SK-N-MC (cell line): ENCODE measurements at regions not wholly inside any gene's neighbourhood (a gene's known extent, or its start where the extent isn't known, plus 50 kb on each side); places are given as distances from the start of the nearest gene placed in this dataset.

Experiments used
- DNase-seq: peaks from one replicate; pipeline ENCODE4 v3.0.0-alpha.2; 2011; ENCODE audit warnings: low read depth, low spot score
- H3K27ac ChIP-seq: fragments of 200-600 bp; sonication (generic); 2 replicates; pipeline ENCODE4 v1.5.1; 2016; ENCODE audit warnings: mixed run types
- H3K36me3 ChIP-seq: fragments of 200-600 bp; sonication (generic); 2 replicates; pipeline ENCODE4 v1.6.1; 2017; ENCODE audit warnings: antibody characterized with exemption, low read length, mixed read lengths; ENCODE audit not compliant: insufficient read depth
- H3K4me3 ChIP-seq: fragments of 200-600 bp; sonication (generic); 2 replicates; pipeline ENCODE4 v1.5.1; 2016
- H3K9ac ChIP-seq: fragments of 200-600 bp; sonication (generic); 2 replicates; pipeline ENCODE4 v1.8.0; 2017; ENCODE audit warnings: mixed run types, mixed read lengths; ENCODE audit not compliant: insufficient read length
- H3K9me3 ChIP-seq: fragments of 200-600 bp; sonication (generic); 2 replicates; pipeline ENCODE4 v1.6.1; 2017; ENCODE audit warnings: low read depth, mild to moderate bottlenecking, antibody characterized with exemption, low read length, moderate library complexity, mixed read lengths
- EZH2 ChIP-seq: fragments of 200-600 bp; sonication (generic); IDR thresholded peaks from one replicate; pipeline ENCODE4 v1.6.1; 2017; ENCODE audit warnings: antibody characterized with exemption
- FOXP2 ChIP-seq: optimal IDR thresholded peaks from 2 replicates; pipeline ENCODE3; 2011; ENCODE audit warnings: mild to moderate bottlenecking, moderate library complexity; ENCODE audit not compliant: insufficient read depth; ENCODE audit errors: extremely low read length, control extremely low read depth
- POLR2AphosphoS5 ChIP-seq: IDR thresholded peaks from 2 replicates; pipeline ENCODE4 v1.6.1; 2012; ENCODE audit warnings: mild to moderate bottlenecking, low read depth, low read length, borderline replicate concordance

DNA sequence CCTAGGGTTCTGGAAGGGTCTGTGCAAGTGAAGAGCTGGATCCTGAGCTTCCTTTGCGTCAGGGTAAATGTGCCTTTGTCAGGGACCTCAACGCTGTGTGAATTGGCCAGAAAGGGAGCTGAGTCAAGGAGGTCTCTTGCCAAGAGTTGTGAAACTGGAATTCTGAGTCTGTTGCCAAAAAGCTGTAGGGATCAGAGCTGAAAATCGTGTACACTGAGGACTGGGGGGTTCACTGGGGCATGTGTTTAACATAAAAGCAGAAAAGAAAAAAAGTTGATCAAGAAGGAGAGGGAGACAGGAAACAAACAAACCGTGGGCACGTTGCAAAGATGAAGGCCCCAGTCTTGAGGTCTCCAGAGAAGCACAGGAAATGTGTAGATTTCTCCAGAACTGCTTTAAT, 1081.5 kb downstream of the VRK1 start:
- no peak for DNase-seq
- no peak overlapping the region for H3K4me3 ChIP-seq
- no peak for TF ChIP-seq FOXP2
- TF ChIP-seq POLR2AphosphoS5 = no peak
- no peak for TF ChIP-seq EZH2
- no peaks in the 10 kb centered on the region for H3K9me3 ChIP-seq
- no peak overlapping the region for H3K9ac ChIP-seq
- peak overlapping the region; percentile 33; the same call in 1 of the 2 replicates for H3K27ac ChIP-seq
- no peaks in the 10 kb centered on the region for H3K36me3 ChIP-seq

- Histone ChIP-seq H3K9me3 (no peaks in the 10 kb centered on the region), H3K9ac (no peak overlapping the region), H3K36me3 (no peaks in the 10 kb centered on the region), H3K4me3 (no peak overlapping the region), H3K27ac (no peak overlapping the region)
- TF ChIP-seq POLR2AphosphoS5 = no peak
- TF ChIP-seq EZH2 = no peak
- no peak for DNase-seq
Observed at GRCh38 chr14:97887690-97888089, 1090.5 kb downstream of the VRK1 start.

GRCh38 chr14:97888331-97888730, 1091.1 kb downstream of the VRK1 start:
- H3K4me3 ChIP-seq = no peak overlapping the region
- DNase-seq = no peak
- no peak overlapping the region for H3K9ac ChIP-seq
- TF ChIP-seq EZH2 (no peak), POLR2AphosphoS5 (no peak), FOXP2 (no peak)
- no peaks in the 10 kb centered on the region for H3K9me3 ChIP-seq
- no peaks in the 10 kb centered on the region for H3K36me3 ChIP-seq
- H3K27ac ChIP-seq = no peak overlapping the region

DNA sequence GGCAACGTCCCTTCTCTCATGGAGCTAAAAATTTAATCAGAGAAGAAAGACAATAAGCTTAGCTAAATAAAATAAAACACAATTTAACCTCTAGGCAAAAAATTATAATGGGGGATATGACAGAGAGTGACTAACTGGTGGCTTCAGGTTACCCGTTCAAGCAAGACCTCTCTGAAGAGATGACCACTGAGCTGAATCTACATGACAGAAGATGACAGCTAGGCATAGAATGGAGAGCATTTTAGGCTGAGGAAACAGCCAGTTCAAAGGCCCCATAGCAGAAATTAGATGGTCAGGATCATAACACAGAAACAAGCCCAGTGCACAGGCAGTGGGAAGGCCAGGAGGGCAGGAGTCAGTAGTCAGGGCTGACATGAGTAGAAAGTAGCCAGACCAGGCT, 1094.3 kb downstream of the VRK1 start:
- no peak overlapping the region for H3K27ac ChIP-seq
- TF ChIP-seq POLR2AphosphoS5 (no peak), EZH2 (no peak)
- no peak for DNase-seq

DNA sequence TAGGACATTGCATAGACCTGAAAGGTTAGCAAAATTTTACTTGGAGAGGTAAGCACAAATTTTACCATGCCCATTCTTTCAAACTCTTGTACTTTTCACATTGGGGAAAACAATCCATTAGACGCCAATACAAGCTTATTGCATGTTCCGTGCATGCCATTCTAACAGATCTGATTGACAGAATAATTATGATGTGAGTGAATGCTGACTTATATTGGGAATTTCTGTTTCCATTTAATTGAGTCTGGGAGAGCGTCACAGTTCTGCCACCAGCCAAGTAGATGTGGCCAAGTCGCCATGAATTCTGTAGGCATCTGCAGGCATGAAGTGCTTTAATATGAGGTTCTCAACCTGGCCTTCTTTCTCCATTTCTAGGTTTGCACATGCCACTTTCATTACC, 1097.4 kb downstream of the VRK1 start:
- no peak overlapping the region for H3K9ac ChIP-seq
- DNase-seq = no peak
- H3K9me3 ChIP-seq = no peaks in the 10 kb centered on the region
- no peak overlapping the region for H3K4me3 ChIP-seq
- no peaks in the 10 kb centered on the region for H3K36me3 ChIP-seq
- H3K27ac ChIP-seq = no peak overlapping the region
- TF ChIP-seq EZH2 (no peak), FOXP2 (no peak), POLR2AphosphoS5 (no peak)

More for the DNA sequence above, 1094.3 kb downstream of the VRK1 start:
- Histone ChIP-seq H3K4me3 (no peak overlapping the region), H3K9me3 (no peaks in the 10 kb centered on the region), H3K36me3 (no peaks in the 10 kb centered on the region), H3K9ac (no peak overlapping the region)

DNA sequence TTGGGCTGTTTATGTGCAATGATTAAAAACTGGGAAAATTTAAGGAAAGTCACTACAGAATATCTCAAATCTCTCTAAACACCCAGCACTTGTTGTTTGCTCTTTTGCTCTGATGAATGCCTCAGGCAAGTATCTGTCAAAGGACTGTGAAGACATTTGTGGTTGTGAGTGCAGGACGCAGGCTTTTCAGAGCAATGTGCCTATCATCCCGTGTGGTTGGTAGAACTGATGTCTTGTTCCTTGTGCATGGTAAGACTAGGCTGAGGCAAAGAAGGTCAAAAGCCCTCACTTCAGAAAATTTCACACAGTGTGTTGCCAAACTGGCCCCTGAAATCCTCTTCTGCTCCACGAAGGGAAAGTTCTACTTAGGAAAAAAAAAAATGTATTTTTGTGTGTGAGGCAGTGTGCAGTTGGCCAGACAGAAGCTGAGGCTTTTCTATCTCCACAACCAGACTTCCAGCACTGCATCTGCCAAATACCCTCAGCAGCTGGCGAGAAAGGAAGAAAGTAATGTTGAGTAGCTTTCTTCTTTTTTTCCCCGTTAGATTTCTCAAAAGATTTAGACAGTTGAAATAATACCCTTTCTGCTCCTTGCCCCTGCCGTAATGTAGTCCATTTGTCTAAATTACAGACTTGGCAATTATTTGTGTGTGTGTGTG, 1103.1 kb downstream of the VRK1 start:
- Histone ChIP-seq H3K9me3 (no peaks in the 10 kb centered on the region), H3K4me3 (no peak overlapping the region), H3K9ac (no peak overlapping the region), H3K36me3 (no peaks in the 10 kb centered on the region), H3K27ac (no peak overlapping the region)
- no peak for TF ChIP-seq FOXP2
- TF ChIP-seq EZH2 = no peak
- no peak for TF ChIP-seq POLR2AphosphoS5
- no peak for DNase-seq

DNA sequence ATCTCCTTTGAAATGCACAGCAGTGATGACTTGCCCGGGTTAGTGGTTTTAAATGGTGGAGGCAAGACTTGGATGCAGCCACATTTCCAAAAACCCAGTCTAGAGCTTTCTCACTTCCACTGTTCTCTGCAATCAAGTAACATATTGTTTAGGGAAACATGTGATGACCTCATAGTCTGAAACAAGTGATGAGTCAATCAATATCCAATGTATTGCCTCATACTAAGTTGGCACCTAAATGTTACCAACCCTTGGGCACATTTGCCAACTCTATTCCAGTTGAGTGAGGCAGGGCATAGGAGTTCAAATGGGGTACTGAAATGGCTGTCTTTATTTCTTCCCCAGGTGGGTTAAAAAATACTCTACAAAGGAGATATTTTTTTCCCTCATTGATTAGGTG, 1105.4 kb downstream of the VRK1 start:
- Histone ChIP-seq H3K9ac (no peak overlapping the region), H3K4me3 (no peak overlapping the region), H3K27ac (no peak overlapping the region), H3K9me3 (no peaks in the 10 kb centered on the region), H3K36me3 (no peaks in the 10 kb centered on the region)
- TF ChIP-seq FOXP2 = no peak
- TF ChIP-seq EZH2 = no peak
- no peak for TF ChIP-seq POLR2AphosphoS5
- no peak for DNase-seq

DNA sequence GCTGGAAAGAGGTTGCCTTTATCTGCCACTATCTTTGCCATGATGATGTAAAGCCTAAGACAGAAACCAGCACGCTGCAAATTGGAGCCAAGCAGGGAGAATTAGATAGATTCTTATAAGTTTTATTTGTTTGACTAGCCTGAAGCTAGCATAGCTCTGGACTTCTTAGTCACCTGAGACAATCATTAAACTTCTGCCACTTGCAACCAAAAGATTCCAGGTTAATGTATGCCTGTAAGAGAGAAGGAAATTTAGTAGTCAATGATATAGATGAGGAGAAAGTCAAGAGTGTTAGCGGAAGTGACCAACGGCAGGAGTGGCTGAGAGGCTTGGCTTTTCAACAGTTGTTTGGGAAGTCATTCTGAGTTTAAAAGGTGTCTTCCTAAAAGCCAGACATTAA, 1106.6 kb downstream of the VRK1 start:
- Histone ChIP-seq H3K27ac (no peak overlapping the region), H3K4me3 (no peak overlapping the region), H3K36me3 (no peaks in the 10 kb centered on the region; the same call in 1 of the 2 replicates), H3K9me3 (no peaks in the 10 kb centered on the region), H3K9ac (no peak overlapping the region)
- DNase-seq = no peak
- TF ChIP-seq EZH2 = no peak
- TF ChIP-seq POLR2AphosphoS5 = no peak
- no peak for TF ChIP-seq FOXP2

DNA sequence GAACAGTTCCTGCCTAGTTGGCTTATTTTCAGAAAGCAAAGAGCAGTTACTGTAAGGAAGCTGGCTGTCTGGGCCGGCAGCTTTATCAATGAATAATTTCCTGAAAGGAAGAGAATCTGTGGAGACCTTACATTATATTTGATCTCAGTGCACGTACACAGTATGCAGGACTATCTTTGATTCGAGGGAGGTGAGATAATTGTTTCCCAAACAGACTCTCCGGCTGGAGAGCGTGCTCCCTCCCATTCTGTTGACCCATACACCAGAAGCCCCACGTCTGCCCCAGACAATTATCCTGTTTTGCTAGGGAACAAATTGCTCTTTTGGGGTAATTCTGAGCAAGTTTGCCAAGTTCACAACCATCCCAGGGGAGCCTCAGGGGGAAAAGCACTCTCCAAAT, 1115.0 kb downstream of the VRK1 start:
- Histone ChIP-seq H3K27ac (no peak overlapping the region), H3K36me3 (no peaks in the 10 kb centered on the region; the same call in 1 of the 2 replicates)

More for the DNA sequence above, 1115.0 kb downstream of the VRK1 start:
- H3K4me3 ChIP-seq = no peak overlapping the region
- TF ChIP-seq FOXP2 (no peak), POLR2AphosphoS5 (no peak), EZH2 (no peak)
- no peak overlapping the region for H3K9ac ChIP-seq
- DNase-seq = no peak
- H3K9me3 ChIP-seq = no peaks in the 10 kb centered on the region
